HepG2 (cell line): ENCODE measurements at regions not wholly inside any gene's neighbourhood (a gene's known extent, or its start where the extent isn't known, plus 50 kb on each side); places are given as distances from the start of the nearest gene placed in this dataset.

Source experiments
- HDAC1 ChIP-seq: sonication (generic); formaldehyde crosslinking; IDR thresholded peaks from 2 replicates; pipeline ENCODE4 v1.5.1; 2020; ENCODE audit warnings: mild to moderate bottlenecking, missing genetic modification reagents
- POLR2A ChIP-seq, 2 experiments: IDR thresholded peaks; 2 replicates each; pipeline ENCODE4 v1.6.1; 2011; ENCODE audit warnings: low read depth in 2 of 2, low read length in 2 of 2, mild to moderate bottlenecking in 1 of 2, moderate library complexity in 1 of 2; ENCODE audit not compliant: insufficient read depth in 1 of 2
- POLR2AphosphoS5 ChIP-seq: IDR thresholded peaks from 2 replicates; pipeline ENCODE4 v1.6.1; 2012; ENCODE audit warnings: low read depth, low read length
- SIN3A ChIP-seq: IDR thresholded peaks from 2 replicates; pipeline ENCODE4 v1.6.1; 2011; ENCODE audit warnings: low read depth, mild to moderate bottlenecking, control low read depth, low read length, borderline replicate concordance
- ZNF564 ChIP-seq: sonication (generic); formaldehyde crosslinking; IDR thresholded peaks from 2 replicates; pipeline ENCODE4 v1.8.1; 2023; ENCODE audit warnings: mild to moderate bottlenecking, missing genetic modification reagents
- TF ChIP-seq, protein P1 (sequence below): sonication (generic); formaldehyde crosslinking; IDR thresholded peaks from 2 replicates; pipeline ENCODE4 v1.5.0; 2020; ENCODE audit warnings: mild to moderate bottlenecking, missing genetic modification reagents, moderate library complexity

DNA sequence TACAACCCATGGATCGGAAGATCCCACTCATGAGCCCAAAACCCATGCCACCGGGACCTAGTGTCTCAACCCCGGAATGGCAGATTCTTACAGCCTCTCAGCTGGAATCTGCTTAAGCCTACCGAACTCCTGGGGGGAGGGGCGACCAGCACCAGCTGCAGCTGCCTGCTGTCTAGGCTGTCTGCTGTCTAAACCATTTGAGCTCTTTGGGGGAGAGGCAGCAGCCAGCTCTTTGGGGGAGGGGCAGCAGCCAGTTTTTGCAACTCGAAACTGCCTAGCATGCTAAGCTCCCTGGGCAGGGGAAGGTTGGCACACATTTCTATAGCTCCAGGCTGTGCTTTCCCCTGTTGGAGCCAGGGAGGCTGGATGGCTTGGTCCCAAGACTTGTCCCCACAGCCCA lies 643.5 kb upstream of the AMELY start:
- TF ChIP-seq, protein P1, sequence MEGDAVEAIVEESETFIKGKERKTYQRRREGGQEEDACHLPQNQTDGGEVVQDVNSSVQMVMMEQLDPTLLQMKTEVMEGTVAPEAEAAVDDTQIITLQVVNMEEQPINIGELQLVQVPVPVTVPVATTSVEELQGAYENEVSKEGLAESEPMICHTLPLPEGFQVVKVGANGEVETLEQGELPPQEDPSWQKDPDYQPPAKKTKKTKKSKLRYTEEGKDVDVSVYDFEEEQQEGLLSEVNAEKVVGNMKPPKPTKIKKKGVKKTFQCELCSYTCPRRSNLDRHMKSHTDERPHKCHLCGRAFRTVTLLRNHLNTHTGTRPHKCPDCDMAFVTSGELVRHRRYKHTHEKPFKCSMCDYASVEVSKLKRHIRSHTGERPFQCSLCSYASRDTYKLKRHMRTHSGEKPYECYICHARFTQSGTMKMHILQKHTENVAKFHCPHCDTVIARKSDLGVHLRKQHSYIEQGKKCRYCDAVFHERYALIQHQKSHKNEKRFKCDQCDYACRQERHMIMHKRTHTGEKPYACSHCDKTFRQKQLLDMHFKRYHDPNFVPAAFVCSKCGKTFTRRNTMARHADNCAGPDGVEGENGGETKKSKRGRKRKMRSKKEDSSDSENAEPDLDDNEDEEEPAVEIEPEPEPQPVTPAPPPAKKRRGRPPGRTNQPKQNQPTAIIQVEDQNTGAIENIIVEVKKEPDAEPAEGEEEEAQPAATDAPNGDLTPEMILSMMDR (CRISPR knock-in tag): no peak
- TF ChIP-seq SIN3A (no peak), ZNF564 (no peak), POLR2A (IDR thresholded peaks at IDR 0.05; ENCODE audit: insufficient read depth in 1 of 2, low read depth in 2 of 2, low read length in 2 of 2) (no peak), HDAC1 (CRISPR knock-in tag) (no peak), POLR2AphosphoS5 (no peak)
